WERI-Rb-1 (cell line): ENCODE measurements at regions not wholly inside any gene's neighbourhood (a gene's known extent, or its start where the extent isn't known, plus 50 kb on each side); places are given as distances from the start of the nearest gene placed in this dataset.

Experiments used
- DNase-seq: peaks from one replicate; pipeline ENCODE4 v3.0.0-alpha.2; 2020
- H3K27ac ChIP-seq: fragments of 250-450 bp; sonication (Bioruptor Pico); 2 replicates; pipeline ENCODE4 v1.5.1; 2020; ENCODE audit warnings: mild to moderate bottlenecking, moderate library complexity
- H3K27me3 ChIP-seq: fragments of 250-450 bp; sonication (Bioruptor Pico); 2 replicates; pipeline ENCODE4 v1.5.1; 2021; ENCODE audit warnings: mild to moderate bottlenecking, low read depth, moderate library complexity; ENCODE audit not compliant: insufficient read depth, severe bottlenecking
- H3K36me3 ChIP-seq: fragments of 250-450 bp; sonication (Bioruptor Pico); 2 replicates; pipeline ENCODE4 v1.5.1; 2020; ENCODE audit warnings: mild to moderate bottlenecking, moderate library complexity
- H3K4me3 ChIP-seq: 2 replicates; pipeline ENCODE4 v1.5.1; 2011; ENCODE audit warnings: low read depth, mild to moderate bottlenecking, control low read depth, low read length
- H3K9me3 ChIP-seq: fragments of 250-450 bp; sonication (Bioruptor Pico); 2 replicates; pipeline ENCODE4 v1.5.1; 2021; ENCODE audit warnings: mild to moderate bottlenecking, moderate library complexity; ENCODE audit not compliant: severe bottlenecking
- TF ChIP-seq, protein P1 (sequence below): IDR thresholded peaks from 2 replicates; pipeline ENCODE4 v1.5.1; 2011; ENCODE audit warnings: low read depth, mild to moderate bottlenecking, control low read depth, inconsistent platforms, low read length

DNA sequence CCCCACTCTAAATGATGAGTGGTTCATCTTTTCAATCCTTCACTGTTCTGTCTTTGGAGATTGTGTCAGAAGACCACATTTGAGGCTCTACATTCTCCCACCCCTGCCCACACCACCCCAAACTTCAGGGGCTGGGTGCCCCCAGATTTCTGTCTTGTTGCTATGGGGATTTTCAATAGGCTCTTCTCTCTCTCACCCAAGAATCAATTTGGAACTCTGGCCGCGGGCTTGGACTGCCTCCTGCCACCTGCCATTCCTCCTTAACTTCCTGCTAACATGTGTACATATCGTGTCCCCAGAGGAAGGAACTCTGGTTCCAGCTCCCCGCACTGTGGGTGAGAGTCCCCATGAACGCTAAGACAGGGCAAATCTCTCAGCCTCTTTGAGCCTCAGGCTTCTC lies 67.4 kb upstream of the LARS2 start:
- no peaks in the 10 kb centered on the region for H3K27me3 ChIP-seq
- H3K9me3 ChIP-seq = no peaks in the 10 kb centered on the region
- no peak for DNase-seq
- no peaks in the 10 kb centered on the region for H3K36me3 ChIP-seq
- TF ChIP-seq, protein P1, sequence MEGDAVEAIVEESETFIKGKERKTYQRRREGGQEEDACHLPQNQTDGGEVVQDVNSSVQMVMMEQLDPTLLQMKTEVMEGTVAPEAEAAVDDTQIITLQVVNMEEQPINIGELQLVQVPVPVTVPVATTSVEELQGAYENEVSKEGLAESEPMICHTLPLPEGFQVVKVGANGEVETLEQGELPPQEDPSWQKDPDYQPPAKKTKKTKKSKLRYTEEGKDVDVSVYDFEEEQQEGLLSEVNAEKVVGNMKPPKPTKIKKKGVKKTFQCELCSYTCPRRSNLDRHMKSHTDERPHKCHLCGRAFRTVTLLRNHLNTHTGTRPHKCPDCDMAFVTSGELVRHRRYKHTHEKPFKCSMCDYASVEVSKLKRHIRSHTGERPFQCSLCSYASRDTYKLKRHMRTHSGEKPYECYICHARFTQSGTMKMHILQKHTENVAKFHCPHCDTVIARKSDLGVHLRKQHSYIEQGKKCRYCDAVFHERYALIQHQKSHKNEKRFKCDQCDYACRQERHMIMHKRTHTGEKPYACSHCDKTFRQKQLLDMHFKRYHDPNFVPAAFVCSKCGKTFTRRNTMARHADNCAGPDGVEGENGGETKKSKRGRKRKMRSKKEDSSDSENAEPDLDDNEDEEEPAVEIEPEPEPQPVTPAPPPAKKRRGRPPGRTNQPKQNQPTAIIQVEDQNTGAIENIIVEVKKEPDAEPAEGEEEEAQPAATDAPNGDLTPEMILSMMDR = no peak
- no peak overlapping the region for H3K27ac ChIP-seq
- H3K4me3 ChIP-seq = no peak overlapping the region

DNA sequence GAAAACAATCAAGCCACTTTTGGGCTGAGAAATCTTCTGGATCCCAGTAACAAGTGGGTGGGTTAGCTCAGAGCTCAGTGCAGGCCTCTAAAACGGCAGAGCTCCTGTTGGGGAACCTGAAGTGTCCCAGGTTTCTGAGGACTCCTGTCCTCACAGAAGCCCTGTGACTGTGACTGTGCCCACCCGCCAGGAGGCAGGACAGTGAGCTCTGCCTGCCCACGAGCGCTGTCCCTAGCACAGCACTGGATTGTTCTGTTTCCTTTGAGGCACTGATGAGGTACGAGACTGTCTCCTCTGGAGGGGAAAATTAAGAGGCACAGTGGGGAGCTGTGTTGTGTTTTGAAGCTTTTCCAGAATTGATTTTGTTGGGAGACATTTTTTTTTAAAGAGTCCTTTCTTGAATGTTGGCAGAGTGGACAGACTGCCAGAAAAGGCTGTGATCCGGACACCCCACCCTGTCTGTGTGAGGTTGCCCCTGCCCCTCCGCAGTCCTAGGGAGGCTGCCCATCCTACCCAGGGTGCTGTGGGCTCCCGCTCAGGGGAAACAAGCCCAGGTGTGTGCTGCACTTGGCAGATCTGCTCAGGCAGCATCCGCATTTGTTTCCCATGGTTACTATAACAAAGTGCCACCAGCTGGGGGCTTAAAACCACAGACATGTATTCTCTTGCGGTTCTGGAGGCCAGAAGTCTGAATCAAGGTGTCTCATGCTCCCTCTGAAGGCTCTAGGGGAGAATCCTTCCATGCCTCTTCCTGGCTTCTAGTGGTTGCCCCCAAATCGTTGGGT lies 66.6 kb upstream of the LARS2 start:
- Histone ChIP-seq H3K27me3 (no peaks in the 10 kb centered on the region), H3K4me3 (no peak overlapping the region), H3K36me3 (no peaks in the 10 kb centered on the region), H3K9me3 (no peaks in the 10 kb centered on the region), H3K27ac (no peak overlapping the region)
- TF ChIP-seq, protein P1 = no peak
- DNase-seq = no peak

DNA sequence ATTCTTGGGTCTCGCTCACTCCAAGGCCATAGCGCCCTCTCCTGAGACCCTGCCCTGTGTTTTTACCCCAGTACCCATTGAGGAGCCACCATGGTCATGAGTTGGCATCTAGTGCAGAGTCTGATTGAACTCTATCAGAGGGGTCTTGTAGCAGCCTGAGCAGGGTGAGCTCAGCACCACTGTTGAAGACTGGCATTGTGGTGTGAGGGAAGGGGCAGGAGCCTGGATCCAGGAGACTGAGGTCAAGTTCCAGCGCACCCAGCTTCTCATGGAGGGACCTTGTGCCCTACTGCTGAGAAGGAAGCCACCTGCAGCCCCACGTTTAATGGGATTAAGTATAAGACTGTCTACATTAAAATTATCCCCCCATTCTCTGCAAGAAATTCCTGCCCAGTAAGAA lies 65.8 kb upstream of the LARS2 start:
- H3K9me3 ChIP-seq = no peaks in the 10 kb centered on the region
- no peak for DNase-seq
- no peaks in the 10 kb centered on the region for H3K36me3 ChIP-seq
- TF ChIP-seq, protein P1 = no peak
- no peak overlapping the region for H3K4me3 ChIP-seq
- H3K27me3 ChIP-seq = no peaks in the 10 kb centered on the region
- H3K27ac ChIP-seq = no peak overlapping the region

DNA sequence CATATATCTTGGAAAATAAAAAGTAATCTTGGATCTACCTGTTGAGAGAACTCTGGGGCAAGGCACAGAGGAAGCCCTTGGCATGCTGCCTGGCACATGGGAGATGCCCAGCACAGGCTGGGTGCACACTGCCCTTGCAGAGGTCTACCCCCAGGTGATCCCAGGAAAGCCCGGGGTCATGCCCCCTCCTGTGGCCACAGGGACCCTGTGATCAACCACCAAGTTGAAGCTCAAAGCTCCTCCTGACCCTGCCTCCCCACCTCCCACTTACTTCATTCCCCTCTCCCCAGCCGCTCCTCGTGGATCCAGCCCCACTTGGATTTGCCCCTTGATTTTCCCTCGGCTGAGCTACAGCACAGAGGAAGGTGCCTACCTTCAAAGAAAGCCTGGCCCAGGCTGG lies 62.7 kb upstream of the LARS2 start:
- no peaks in the 10 kb centered on the region for H3K27me3 ChIP-seq
- H3K4me3 ChIP-seq = no peak overlapping the region
- H3K27ac ChIP-seq = no peak overlapping the region
- H3K9me3 ChIP-seq = no peaks in the 10 kb centered on the region
- TF ChIP-seq, protein P1 = no peak
- DNase-seq = no peak
- no peaks in the 10 kb centered on the region for H3K36me3 ChIP-seq

DNA sequence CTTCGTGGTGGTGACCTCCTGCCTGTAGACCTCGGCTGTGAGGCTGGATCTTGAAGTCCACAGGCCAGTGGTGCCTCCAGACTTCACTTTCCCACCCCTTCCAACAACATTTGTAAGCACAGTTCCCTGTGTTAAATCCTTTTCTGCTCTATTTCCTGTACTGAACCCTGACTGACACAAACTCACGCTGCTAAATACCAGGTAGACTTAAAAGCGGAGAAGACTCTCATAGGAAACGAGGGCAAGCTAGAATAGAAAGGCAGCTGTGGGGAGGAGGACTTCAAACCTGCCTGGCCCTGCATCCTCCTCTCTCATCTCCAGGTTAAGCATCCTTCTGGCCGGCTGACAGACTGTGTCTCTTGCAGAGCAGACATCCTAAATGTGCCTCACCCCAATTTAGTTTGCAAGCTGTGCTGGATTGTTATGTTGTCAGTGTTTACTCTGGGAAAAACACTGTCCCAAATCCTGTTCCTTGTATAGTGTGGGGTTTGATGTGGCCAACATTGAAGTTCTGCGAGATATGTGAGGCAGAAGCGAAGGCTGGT lies 58.5 kb upstream of the LARS2 start:
- TF ChIP-seq, protein P1 = no peak
- Histone ChIP-seq H3K9me3 (no peaks in the 10 kb centered on the region), H3K4me3 (no peak overlapping the region), H3K36me3 (no peaks in the 10 kb centered on the region), H3K27me3 (no peaks in the 10 kb centered on the region), H3K27ac (no peak overlapping the region)
- no peak for DNase-seq
